Activated gamma-delta T cell (primary cell): ENCODE measurements at regions not wholly inside any gene's neighbourhood (a gene's known extent, or its start where the extent isn't known, plus 50 kb on each side); places are given as distances from the start of the nearest gene placed in this dataset.
"Not testable (repeated sequence)": the region's sequence is repeated elsewhere in the genome, so short reads cannot be mapped to it uniquely, and the experiment has no call there.

Source experiments
- DNase-seq: peaks from one replicate; lab custom pipeline; 2025; lab: John Stamatoyannopoulos, UW

DNA sequence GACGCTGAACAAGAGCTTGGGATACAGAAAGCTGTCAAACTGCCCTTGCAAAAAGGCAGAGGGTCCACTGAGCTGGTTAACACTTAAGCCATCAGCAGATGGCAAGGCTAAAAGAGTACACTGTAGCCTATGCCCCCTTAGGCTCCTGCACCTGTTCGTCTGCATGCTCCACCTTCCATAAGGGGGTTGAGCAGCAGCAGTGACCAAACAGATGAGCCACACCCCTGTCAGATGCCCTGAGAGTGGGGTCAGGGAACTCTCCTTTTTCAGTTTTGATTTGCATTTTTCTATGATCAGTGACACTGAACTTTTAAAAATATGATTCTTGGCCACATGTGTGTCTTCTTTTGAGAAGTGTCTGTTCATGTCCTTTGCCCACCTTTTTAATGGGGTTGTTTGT lies 402.5 kb upstream of the FAM98A start:
- DNase-seq: no peak

DNA sequence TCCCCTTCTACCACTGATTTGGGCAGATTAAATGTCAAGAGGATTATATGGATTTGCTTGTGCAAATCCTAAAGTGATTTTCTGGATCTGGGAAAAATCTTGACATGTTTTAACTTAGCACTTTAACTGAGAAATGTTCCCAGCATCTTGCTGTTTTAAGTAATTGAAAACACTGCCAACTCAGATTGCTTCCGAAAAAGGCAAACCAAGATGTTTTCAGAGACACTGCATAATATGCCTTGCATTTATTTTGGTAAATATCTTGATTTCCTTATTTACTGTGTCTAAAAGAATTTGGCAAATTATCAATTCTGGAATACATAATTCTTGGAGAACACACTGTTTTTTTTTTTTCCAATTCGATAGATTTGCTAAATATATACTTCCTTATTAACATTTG lies 385.0 kb upstream of the FAM98A start:
- no peak for DNase-seq

DNA sequence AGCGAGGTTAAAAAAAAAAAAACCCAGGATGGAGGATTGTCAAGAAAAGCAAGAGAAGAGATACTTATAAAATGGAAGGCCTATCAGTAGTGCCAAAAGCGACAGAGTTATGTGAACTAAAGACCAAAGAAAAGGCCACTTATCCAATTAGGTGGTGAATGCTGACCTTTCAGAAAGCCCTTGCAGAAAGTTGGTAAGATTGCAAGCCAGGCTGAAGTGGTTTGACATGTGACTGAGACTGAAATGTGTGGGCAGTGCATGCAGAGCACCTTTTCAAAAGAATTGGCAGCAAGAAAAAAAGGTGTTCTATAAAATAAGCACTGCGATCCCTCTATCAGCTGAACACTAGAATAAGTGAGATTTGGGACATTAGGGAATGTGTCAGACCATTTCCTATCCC lies 379.4 kb upstream of the FAM98A start:
- DNase-seq: no peak

DNA sequence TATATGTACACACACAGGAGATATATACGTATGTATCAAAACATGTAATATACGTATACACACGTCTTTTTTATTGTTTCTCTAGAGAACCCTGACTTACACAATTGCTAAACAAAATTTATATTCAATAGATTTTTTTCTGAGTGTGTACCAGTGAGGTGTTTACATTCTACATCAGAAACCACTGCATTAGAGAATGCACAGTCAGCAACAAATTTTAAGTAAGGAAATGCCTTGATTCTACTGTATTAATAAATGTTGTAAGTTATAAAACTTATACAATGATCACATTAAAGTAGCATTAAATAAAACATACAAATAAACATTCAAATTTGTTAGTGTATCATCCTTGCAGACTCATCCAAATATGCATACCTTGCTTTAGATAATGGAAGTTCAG lies 376.4 kb upstream of the FAM98A start:
- no peak for DNase-seq

DNA sequence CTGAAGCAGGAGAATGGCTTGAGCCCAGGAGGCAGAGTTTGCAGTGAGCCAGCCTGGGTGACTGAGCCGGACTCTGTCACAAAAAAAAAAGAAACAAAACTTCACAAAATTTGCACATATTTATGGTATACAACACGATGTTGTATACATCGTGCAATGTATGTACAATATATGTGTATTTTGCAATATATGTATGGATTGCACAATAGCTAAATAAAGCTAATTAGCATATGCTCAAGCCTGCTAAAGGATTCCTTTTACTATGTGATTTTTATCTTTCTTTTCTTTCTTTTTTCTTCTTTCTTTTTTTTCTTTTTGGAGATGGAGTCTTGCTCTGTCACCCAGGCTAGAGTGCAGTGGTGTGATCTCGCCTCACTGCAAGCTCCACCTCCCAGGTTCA lies 368.0 kb upstream of the FAM98A start:
- DNase-seq: no peak

DNA sequence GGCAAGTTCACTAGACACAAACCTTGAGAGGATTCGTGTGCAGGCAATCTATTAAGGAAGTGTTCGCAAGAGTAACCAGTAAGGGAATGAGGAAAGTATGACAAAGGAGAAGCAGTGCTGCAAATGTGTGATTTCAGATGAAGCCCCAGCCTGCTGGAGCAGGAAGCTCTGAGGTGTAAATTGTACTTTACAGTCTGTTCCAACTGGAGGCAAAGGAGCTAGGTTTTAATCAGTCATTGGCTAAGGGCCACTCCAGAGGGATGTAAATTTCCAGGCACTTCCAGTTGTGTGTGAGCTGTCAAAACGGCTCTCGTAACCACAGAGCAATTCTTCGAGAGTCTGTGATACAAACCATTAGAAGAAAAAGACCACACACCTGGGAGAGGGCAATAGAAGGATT lies 359.5 kb upstream of the FAM98A start:
- no peak for DNase-seq

DNA sequence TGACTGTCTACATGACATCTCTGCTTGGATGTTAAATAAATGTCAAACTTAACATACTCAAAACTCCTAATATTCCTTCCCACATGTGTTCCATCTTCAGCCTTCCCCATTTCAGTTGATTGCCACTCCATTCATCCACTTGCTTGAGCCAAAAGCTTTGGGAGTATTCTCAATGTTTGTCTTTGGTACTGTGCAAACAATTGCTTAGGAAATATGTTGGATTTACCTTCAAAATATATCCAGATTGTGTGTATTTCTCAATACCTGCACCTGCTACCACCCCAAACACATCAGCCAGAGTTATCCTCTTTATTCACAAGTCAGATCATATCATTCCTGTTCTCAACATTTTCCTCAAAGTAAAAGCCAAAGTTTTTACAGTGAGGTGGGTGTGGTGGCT lies 350.3 kb upstream of the FAM98A start:
- DNase-seq: no peak

DNA sequence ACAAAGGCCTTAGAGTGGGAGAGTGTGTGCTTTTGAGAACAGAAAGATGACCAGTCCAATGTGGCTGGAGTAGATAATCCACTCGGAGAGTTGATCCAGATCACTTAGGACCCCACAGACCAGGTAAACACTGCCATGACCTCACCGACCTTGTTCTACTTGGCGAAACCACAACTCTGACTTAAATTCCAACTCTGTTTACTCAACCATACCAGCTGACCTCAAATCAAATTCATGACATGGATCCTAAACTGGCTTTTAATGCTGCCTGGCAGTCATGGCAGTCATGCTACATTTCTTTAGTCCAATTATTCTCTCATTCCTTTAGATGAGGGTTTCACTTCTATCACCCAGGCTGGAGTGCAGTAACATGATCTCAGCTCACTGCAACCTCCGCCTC lies 347.1 kb upstream of the FAM98A start:
- no peak for DNase-seq

DNA sequence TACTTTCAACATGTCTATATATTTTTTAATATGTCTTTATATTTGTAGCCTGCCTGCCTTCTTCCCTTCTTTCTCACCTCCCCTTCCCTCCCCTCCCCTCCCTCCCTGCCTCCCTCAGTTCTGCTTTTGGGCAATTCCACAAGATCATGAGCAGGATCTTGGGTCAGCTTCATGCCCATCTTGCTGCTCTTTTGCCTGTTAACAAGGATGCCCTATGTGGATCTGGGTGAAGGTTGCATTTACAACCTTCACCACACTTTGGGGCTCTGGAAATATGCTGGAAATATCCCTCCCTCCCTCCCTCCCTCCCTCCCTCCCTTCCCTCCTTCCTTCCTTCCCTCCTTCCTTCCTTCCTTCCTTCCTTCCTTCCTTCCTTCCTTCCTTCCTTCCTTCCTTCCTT lies 334.1 kb upstream of the FAM98A start:
- DNase-seq: no peak

DNA sequence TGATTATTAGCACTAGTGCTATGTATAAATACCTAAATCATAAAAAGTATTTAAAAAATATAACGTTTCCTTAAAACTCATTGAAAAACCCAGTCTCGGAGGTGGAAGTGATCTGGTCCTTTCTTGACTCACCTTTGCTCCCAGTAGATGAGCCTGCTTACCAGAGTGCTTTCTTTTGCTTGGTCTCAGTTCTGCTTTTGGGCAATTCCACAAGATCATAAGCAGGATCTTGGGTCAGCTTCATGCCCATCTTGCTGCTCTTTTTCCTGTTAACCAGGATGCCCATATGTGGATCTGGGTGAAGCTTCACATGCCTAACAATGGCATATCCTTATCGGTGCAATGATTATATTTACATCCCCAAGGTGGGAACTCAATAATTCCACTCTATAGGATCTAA lies 332.1 kb upstream of the FAM98A start:
- DNase-seq: no peak

DNA sequence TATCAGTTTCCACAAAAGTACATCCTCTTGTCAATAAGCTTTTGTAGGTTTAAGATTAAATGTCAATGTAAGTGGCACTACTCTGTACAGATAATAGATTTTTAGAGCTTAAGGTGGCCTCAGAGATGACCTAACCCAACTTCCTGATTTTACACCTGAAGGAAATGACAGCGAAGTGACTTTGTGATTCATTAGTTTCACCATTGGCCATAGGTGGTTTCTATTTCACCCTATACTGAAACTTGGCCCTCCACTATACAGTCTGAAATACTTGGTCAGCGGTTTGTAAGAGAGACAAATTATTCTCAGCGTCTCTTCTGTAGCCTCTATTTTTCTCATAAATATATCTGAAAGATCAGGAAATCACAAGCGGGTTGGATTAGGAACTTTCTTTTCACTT lies 330.4 kb upstream of the FAM98A start:
- DNase-seq: no peak

DNA sequence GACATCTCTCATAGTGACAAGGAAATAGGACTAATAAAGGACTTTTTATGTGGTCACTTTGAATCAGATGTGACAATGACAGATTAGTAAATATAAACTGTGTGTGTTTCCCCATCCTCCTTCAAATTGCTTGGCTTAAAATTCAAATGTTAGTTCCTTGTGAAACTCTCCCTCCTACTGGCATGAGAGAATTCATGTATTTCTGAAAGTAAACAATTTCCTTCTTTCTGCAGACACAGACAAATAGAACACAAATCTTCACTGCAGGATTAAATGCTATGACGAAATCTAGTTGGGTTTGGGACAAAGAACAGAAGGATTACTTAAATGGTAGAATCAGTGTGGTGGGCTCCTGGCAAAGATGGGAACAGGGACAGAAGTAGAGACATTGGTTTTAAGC lies 328.7 kb upstream of the FAM98A start:
- no peak for DNase-seq

DNA sequence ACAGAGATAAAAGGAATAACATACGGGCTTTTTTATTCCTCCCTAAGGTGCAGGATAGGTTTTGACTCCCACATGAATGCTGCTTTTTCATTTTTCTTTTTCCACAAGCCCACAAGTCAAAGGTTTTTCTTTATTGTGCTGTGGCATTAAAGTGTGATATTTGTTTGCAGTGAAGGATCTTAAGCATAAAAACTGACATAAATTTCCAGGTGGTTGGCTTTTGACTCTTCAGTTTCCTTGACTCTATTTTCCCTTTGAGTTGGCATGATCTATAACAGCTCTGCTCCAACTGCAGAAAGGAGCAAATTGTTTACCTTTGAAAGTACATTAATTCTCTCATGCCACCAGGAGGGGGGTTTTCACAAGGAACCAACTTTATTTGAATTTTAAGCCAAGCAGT lies 326.2 kb upstream of the FAM98A start:
- DNase-seq: no peak

DNA sequence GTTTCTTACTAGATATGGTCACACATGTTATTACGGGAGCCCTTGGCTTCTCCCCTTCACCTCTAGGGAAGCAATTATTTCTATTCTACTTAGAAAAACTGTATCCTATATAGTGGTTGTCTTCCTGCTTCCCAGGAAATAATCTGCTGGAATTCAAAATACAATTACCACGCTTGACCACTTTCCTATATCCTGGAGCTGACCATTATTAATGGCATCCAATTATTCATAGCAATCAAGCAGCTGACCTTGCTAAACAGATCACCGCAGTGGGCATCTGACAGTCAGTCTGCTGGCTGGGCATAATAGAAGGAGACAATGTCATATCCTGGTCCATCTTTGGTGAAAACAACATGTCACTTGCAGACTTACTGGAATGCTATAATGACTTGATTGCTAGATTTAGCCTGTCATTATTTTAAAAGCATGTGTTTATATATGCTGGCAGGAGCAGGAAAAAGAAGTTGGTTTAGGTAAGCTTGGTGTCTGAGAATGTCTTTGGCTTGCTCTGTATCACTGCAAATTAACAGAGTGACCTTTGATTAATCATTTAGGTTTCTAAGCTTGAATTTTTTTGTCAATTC lies 325.6 kb upstream of the FAM98A start:
- DNase-seq: no peak

DNA sequence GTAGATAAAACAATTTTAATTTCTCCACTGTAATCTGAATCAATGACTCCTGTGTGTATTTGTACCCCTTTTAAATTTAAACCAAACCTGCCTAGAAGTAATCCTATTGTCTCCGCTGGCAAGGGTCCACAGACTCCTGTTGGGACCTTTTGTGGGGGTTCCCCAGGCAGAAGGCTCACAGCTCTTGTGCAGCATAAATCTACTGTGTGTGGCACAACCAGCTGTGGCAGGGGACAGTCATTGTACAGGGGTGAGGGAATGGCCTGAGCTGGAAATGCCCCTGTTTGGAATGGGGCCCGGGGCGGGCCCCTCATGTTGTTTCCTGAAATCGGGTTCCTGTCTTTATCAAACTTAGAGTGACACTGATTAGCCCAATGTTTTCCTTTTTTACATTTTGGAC lies 318.2 kb upstream of the FAM98A start:
- no peak for DNase-seq

DNA sequence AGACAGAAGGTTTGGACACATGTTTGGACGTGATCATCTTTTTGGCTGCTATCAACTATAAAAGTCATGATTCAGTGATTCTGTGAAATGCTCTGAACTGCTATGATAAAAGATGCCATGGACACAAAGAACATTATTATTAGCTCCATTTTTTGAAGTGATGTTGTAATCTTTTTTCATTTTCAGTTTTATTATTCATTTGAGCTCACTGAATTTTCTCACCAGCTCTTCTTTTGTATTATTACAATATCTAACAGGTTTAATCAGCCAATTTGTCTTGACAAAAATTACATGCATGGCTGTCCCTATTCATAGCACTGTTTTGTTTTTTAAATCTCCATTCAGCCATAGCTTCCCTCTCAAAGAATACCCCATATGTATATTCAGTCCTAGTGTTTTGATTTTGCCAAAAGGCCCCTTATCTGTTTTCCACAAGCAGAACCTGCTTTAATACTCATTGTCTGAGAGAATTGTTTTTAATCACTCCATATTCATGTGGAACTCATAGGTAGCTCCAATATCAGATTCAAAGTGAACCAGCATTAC lies 314.0 kb upstream of the FAM98A start:
- DNase-seq: no peak

DNA sequence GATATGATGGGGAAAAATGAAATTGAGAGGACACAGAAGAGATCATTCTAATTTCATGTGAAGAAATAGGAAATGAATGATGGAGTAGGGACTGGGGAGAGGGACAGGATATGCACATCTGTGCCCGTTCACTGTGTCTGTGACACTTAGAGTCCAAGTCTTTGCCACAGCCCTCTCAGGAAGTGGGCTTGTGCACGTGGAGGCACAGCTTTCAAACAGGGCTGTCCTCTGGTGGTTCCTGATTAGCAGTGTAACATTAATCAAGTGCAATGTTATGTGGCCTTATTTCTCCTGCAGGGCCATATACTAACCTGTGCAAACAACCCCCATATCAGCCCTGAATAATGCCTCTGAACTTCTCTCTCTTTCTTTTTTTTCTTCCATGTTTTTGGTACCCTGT lies 312.2 kb upstream of the FAM98A start:
- DNase-seq: no peak

DNA sequence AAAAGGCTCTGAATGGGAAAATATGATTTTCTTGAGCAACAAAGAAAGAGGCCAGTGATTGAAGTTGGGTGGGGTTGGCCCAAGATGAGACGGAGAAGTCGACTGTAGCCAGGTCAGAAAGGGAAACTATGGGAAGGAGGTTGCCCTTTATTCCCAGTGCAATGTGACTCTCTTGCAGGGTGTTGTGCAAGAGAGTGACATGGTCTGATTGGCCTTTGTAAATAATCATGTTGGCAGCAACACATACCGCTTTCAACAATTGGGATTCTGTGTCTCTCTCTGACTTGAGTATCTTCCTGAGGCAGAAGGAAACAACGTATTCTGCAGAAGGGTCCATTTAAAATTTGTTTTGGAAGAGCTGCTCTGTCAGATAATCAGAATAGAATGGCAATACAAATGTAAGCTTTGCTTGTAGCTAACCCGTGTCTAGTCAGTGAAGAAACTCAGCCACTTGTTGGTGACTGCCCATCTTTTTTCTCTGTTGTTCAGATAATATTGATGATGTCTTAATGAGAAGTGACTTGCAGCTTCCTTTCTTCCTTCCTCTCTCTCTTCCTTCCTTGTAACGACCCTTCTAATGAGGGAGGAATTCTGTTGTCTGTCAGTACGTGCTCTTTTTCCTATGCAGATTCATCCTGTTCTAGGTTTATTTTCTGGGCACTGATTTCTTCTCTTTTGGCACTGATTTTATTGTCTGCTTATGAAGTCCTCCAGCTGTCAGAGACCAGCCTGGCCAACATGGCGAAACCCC lies 311.0 kb upstream of the FAM98A start:
- DNase-seq: no peak

DNA sequence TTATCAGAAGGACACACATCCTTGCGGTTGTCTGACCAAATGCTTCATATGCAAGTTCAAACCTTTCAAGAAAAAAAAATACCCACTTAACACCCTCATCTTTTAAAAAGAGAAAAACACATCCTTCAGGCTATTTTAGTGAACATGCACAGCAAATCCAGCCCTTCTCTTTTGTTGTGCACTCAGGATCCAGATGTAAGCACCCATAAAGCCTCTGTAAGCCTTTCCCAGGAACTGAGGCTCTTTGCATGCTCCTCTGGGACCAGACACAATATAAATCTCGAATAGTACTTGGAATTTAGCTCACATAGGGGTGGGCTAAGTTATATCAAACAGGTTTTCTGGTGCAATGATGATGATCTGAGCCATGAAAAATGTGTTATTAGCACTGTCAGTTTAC lies 308.8 kb upstream of the FAM98A start:
- DNase-seq: no peak

DNA sequence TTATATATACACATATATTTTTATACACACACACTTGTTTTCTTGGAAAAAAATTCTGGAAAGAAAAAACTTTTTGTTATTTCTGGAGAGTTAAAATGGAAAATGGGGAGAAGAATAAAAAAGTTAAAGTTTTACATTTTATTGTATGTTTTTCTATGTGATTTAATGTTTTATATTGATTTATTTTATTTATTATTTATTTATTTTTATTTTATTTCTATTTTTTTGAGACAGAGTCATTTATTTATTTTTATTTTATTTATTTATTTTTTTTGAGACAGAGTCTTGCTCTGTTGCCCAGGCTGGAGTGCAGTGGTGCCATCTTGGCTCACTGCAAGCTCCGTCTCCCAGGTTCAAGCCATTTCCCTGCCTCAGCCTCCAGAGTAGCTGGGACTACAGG lies 307.0 kb upstream of the FAM98A start:
- DNase-seq: not testable (repeated sequence)

DNA sequence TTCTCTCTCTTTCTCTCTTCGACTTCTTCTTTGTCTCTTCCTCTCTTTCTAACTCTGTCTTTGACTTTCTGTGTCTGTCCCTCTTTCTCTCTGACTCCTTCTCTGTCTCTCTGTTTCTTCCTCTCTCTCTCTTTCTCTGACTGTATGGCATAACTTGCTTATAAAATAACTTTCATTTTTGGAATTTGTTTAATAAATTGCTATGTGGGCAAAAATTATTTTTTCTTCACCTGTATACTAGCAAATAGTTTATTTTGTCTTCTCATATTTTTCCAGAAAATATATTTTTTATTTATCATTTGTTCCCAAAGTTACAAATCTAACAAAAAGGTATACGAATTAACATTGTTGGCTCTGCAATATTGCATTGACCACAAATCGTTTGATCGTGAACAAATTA lies 305.7 kb upstream of the FAM98A start:
- DNase-seq: no peak

DNA sequence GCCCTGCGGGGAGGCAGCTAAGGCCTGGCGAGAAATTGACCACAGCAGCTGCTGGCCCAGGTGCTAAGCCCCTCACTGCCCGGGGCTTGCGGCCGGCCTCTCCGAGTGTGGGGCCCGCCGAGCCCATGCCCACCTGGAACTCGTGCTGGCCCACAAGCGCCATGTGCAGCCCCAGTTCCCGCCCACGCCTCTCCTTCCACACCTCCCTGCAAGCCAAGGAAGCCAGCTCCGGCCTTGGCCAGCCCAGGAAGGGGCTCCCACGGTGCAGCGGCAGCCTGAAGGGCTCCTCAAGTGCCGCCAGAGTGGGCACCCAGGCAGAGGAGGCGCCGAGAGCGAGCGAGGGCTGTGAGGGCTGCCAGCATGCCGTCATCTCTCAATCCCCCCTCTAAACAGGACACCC lies 304.6 kb upstream of the FAM98A start:
- peak; percentile 6 for DNase-seq

DNA sequence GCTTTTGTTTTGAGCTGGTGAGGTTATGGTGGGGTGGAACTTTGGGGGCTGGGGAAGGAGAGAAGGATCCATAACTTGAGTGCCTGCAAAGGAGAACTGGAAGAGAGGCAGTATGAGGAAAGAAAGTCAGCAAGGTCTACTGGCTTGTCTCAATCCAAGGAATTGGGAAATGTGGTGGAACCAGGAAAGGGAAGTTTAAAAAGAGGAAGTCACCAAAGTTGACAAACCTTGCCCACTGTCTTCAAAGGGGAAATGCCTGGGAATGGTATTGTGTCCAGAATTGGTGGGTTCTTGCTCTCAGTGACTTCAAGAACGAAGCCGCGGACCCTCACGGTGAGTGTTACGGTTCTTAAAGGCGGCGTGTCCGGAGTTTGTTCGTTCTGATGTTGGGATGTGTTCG lies 304.1 kb upstream of the FAM98A start:
- DNase-seq: no peak

DNA sequence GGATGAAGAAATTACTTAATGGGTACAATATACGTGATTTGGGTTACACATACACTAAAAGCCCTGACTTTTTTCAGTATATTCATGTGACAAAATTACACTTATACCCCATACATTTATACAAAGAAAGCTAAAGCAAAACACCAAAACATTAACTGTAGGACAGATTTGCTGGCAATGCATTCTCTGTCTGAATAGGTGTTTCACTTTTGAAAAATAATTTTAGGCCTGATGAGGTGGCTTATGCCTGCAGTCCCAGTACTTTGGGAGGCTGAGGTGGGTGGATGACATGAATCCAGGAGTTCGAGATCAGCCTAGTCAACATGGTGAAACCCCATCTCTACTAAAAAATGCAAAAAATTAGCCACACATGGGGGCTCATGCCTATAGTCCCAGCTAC lies 301.5 kb upstream of the FAM98A start:
- no peak for DNase-seq
